Smooth muscle cell (in vitro differentiated cells): ENCODE measurements at regions not wholly inside any gene's neighbourhood (a gene's known extent, or its start where the extent isn't known, plus 50 kb on each side); places are given as distances from the start of the nearest gene placed in this dataset.

ENCODE experiments used
- DNase-seq: peaks from one replicate; lab custom pipeline; 2025; ENCODE audit not compliant: unreplicated experiment; lab: John Stamatoyannopoulos, UW
- H2AFZ ChIP-seq: fragments of 200-600 bp; sonication (generic); 2 replicates; pipeline ENCODE4 v1.6.0; 2016; ENCODE audit warnings: antibody characterized with exemption, low read depth, mild to moderate bottlenecking
- H3F3A ChIP-seq: fragments of 200-600 bp; sonication (generic); 2 replicates; pipeline ENCODE4 v1.6.0; 2017; ENCODE audit warnings: antibody characterized with exemption, low read depth
- H3K27ac ChIP-seq: fragments of 200-600 bp; sonication (generic); 2 replicates; pipeline ENCODE4 v1.5.1; 2016; ENCODE audit warnings: low read depth, mild to moderate bottlenecking
- H3K27me3 ChIP-seq: fragments of 200-600 bp; sonication (generic); 2 replicates; pipeline ENCODE4 v1.6.1; 2016; ENCODE audit warnings: low read depth, mild to moderate bottlenecking
- H3K36me3 ChIP-seq: fragments of 200-600 bp; sonication (generic); 2 replicates; pipeline ENCODE4 v1.5.1; 2016; ENCODE audit warnings: low read depth
- H3K4me1 ChIP-seq: fragments of 200-600 bp; sonication (generic); 2 replicates; pipeline ENCODE4 v1.5.1; 2016; ENCODE audit warnings: low read depth
- H3K4me2 ChIP-seq: fragments of 200-600 bp; sonication (generic); 2 replicates; pipeline ENCODE4 v1.6.0; 2016; ENCODE audit warnings: mild to moderate bottlenecking
- H3K4me3 ChIP-seq: fragments of 200-600 bp; sonication (generic); 2 replicates; pipeline ENCODE4 v1.5.1; 2016; ENCODE audit warnings: mild to moderate bottlenecking
- H3K79me2 ChIP-seq: fragments of 200-600 bp; sonication (generic); 2 replicates; pipeline ENCODE4 v1.6.0; 2016; ENCODE audit warnings: low read depth, mild to moderate bottlenecking
- H3K9ac ChIP-seq: fragments of 200-600 bp; sonication (generic); 2 replicates; pipeline ENCODE4 v1.6.0; 2016; ENCODE audit warnings: low read depth
- H3K9me3 ChIP-seq: fragments of 200-600 bp; sonication (generic); replicated peaks from 2 replicates; pipeline ENCODE4 v1.5.1; 2016; ENCODE audit warnings: low read depth
- H4K20me1 ChIP-seq: fragments of 200-600 bp; sonication (generic); 2 replicates; pipeline ENCODE4 v1.6.0; 2016; ENCODE audit warnings: low read depth
- WGBS: methylation state at CpG from one replicate; pipeline ENCODE4 v1.1.7; 2016; ENCODE audit warnings: low lambda C conversion rate; 5-methylcytosine and 5-hydroxymethylcytosine counted together
- TF ChIP-seq, protein P1 (sequence below): fragments of 200-600 bp; sonication (generic); IDR thresholded peaks from 2 replicates; pipeline ENCODE4 v1.5.1; 2017; ENCODE audit warnings: borderline replicate concordance, mild to moderate bottlenecking, antibody characterized with exemption; ENCODE audit not compliant: insufficient read depth, poor library complexity, severe bottlenecking

DNA sequence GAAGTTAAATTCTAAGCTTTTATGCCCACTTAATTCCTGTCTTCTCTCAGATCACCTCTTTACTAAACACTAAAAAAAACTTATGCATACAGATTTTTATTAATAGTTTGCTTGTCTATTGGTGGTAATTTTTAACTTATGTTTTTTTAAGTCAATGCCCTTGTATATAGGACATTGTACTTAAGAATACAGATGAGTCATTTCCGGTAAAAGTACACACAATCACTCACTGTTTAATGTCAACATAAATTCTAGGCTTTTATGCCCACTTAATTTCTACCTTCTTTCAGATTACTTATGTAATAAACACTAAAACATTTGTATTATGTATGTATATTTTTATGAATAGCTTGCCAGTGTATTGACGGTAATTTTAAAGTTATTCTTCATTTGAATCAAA lies 872.8 kb upstream of the CDH9 start:
- no peak overlapping the region for H3K4me2 ChIP-seq
- H3K36me3 ChIP-seq: no peaks in the 10 kb centered on the region
- 92% methylated on average over 2 of the region's 2 CpGs for WGBS
- no peaks in the 10 kb centered on the region for H3K4me1 ChIP-seq
- no peaks in the 10 kb centered on the region for H3K27me3 ChIP-seq
- TF ChIP-seq, protein P1, sequence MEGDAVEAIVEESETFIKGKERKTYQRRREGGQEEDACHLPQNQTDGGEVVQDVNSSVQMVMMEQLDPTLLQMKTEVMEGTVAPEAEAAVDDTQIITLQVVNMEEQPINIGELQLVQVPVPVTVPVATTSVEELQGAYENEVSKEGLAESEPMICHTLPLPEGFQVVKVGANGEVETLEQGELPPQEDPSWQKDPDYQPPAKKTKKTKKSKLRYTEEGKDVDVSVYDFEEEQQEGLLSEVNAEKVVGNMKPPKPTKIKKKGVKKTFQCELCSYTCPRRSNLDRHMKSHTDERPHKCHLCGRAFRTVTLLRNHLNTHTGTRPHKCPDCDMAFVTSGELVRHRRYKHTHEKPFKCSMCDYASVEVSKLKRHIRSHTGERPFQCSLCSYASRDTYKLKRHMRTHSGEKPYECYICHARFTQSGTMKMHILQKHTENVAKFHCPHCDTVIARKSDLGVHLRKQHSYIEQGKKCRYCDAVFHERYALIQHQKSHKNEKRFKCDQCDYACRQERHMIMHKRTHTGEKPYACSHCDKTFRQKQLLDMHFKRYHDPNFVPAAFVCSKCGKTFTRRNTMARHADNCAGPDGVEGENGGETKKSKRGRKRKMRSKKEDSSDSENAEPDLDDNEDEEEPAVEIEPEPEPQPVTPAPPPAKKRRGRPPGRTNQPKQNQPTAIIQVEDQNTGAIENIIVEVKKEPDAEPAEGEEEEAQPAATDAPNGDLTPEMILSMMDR: no peak
- H3K79me2 ChIP-seq: no peaks in the 10 kb centered on the region
- H2AFZ ChIP-seq: no peak overlapping the region
- H3K27ac ChIP-seq: no peak overlapping the region
- DNase-seq: no peak
- H3K4me3 ChIP-seq: no peak overlapping the region
- H4K20me1 ChIP-seq: no peaks in the 10 kb centered on the region
- H3F3A ChIP-seq: no peaks in the 10 kb centered on the region
- H3K9ac ChIP-seq: no peak overlapping the region
- no peaks in the 10 kb centered on the region for H3K9me3 ChIP-seq

DNA sequence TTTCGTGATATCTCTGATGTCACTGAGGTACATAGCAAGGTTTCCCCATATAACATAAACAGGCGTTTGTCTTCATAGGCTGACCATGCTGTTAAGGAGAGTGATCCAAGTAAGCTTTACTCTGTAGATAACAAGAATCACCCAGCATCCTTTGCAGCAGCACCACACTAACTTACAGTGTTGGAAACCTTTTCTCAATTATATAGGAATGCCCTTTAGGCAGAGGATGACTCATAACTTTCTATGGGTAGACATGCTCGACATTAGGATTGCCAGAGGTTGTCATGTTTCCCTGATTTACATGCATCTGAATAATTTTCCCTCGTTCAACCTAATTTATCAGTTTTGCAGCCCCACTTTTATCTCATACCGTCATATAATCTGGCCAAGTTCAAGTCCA lies 870.0 kb upstream of the CDH9 start:
- no peak for DNase-seq
- WGBS: 76% methylated on average over 5 of the region's 5 CpGs
- H3K27me3 ChIP-seq: no peaks in the 10 kb centered on the region
- no peaks in the 10 kb centered on the region for H3K79me2 ChIP-seq
- no peak overlapping the region for H3K9ac ChIP-seq
- no peaks in the 10 kb centered on the region for H3F3A ChIP-seq
- no peak overlapping the region for H3K4me3 ChIP-seq
- no peak overlapping the region for H2AFZ ChIP-seq
- H3K9me3 ChIP-seq: no peaks in the 10 kb centered on the region
- TF ChIP-seq, protein P1: no peak
- no peak overlapping the region for H3K27ac ChIP-seq
- no peaks in the 10 kb centered on the region for H3K4me1 ChIP-seq
- H3K36me3 ChIP-seq: no peaks in the 10 kb centered on the region
- no peaks in the 10 kb centered on the region for H4K20me1 ChIP-seq
- H3K4me2 ChIP-seq: no peak overlapping the region

DNA sequence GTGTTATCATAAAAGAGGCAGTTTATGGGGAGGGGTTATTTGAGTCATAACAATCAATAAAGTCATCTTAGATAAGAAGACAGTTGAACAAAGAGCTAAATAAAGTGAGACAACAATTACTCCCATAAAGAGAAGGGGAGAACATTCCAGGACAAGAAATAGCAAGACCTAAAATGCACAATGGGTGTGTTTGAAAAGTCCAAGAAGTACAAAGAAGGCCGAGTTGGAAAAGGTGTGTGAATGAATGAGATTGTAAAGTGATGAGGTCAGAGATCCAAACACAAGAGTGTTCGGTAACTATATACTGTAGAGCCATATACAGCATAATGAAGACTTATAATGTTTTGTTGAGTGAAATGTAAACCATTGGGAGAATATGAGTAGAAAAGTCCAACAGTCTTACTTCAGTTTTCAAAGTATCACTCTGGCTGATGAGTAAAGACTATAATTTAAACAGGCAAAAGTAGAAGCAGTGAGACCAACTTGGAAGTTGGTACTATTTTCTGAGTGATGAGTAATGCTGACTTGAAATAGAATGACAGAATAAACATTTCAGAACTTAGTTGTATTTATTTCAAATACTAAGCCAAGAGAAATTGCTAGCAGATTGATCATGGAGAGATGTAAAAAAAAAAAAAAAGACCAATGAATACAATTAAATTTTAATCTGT lies 868.7 kb upstream of the CDH9 start:
- no peaks in the 10 kb centered on the region for H3K4me1 ChIP-seq
- no peaks in the 10 kb centered on the region for H4K20me1 ChIP-seq
- H3F3A ChIP-seq: no peaks in the 10 kb centered on the region
- H3K9me3 ChIP-seq: no peaks in the 10 kb centered on the region
- H3K79me2 ChIP-seq: no peaks in the 10 kb centered on the region
- peak overlapping the region; percentile 1 for H3K9ac ChIP-seq
- no peaks in the 10 kb centered on the region for H3K27me3 ChIP-seq
- no peak for DNase-seq
- H3K36me3 ChIP-seq: no peaks in the 10 kb centered on the region
- 60% methylated on average over 2 of the region's 2 CpGs for WGBS
- TF ChIP-seq, protein P1: no peak
- no peak overlapping the region for H3K4me2 ChIP-seq
- no peak overlapping the region for H2AFZ ChIP-seq
- H3K27ac ChIP-seq: peak overlapping the region; percentile 29
- H3K4me3 ChIP-seq: no peak overlapping the region

DNA sequence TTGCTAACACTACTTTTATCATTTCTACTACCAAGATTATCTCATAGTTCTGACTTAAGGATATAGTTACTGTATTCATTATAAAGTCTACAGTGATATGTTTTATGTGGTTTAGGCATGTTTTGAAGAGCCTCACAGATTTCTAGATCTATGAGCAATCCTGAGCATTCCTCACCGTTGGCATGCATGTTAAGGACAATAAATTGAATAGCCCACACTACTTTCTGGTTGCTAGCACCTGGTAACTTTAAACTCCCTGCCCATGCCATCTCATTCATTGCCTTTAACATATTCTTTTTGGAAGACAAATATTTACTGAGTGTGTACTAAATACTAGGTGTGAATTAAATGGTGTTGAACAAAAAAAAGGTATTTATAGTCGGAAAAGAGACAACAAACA lies 868.1 kb upstream of the CDH9 start:
- no peak for DNase-seq
- H3F3A ChIP-seq: no peaks in the 10 kb centered on the region
- WGBS: 42% methylated on average over 2 of the region's 2 CpGs
- no peak overlapping the region for H2AFZ ChIP-seq
- H3K4me2 ChIP-seq: no peak overlapping the region
- TF ChIP-seq, protein P1: no peak
- H4K20me1 ChIP-seq: no peaks in the 10 kb centered on the region
- H3K27me3 ChIP-seq: no peaks in the 10 kb centered on the region
- peak overlapping the region; percentile 1 for H3K9ac ChIP-seq
- H3K36me3 ChIP-seq: no peaks in the 10 kb centered on the region
- no peaks in the 10 kb centered on the region for H3K4me1 ChIP-seq
- H3K9me3 ChIP-seq: no peaks in the 10 kb centered on the region
- no peaks in the 10 kb centered on the region for H3K79me2 ChIP-seq
- H3K4me3 ChIP-seq: no peak overlapping the region
- H3K27ac ChIP-seq: peak overlapping the region; percentile 29
